HepG2 (cell line): ENCODE measurements at regions not wholly inside any gene's neighbourhood (a gene's known extent, or its start where the extent isn't known, plus 50 kb on each side); places are given as distances from the start of the nearest gene placed in this dataset.

Source experiments
- ATAC-seq: fragments of 200-7000 bp; cut with Tn5 transposase; 3 replicates; pipeline ENCODE4 v1.9.1; 2020; ENCODE audit warnings: mild to moderate bottlenecking, moderate library complexity
- BruUV-seq: library from RNA; stranded (reverse); fragments of 400-500 nt; replicated peaks from 2 replicates; lab custom pipeline; 2021; lab: Mats Ljungman, UMichigan
- CTCF ChIA-PET: fragments of 300-600 bp; formaldehyde crosslinking; extraction: SDS; loops from one replicate; lab custom pipeline; 2021; ENCODE audit warnings: low total read pairs, inconsistent platforms, low intra/inter-chr PET ratio; lab: Yijun Ruan, JAX
- POLR2A ChIA-PET: fragments of 350-600 bp; sonication (Branson Sonifier 250); formaldehyde crosslinking; loops from one replicate; lab custom pipeline; 2020; ENCODE audit warnings: antibody characterized with exemption, inconsistent platforms; lab: Yijun Ruan, JAX
- DNase-seq: peaks from one replicate; pipeline ENCODE4 v3.0.0-alpha.2; 2015; ENCODE audit warnings: low spot score
- FAIRE-seq: peaks from 3 replicates; lab custom pipeline; 2011; peaks lifted over from hg19 to GRCh38; lab: Jason Lieb, UNC
- H2AFZ ChIP-seq: one replicate; pipeline ENCODE4 v1.6.1; 2011; ENCODE audit warnings: low read length, inconsistent platforms
- H3K27ac ChIP-seq: fragments of 300-600 bp; 3 replicates; pipeline ENCODE4 v1.8.0; 2011; ENCODE audit warnings: mixed run types, mild to moderate bottlenecking, mixed read lengths, low read length, inconsistent platforms; ENCODE audit not compliant: insufficient read depth; ENCODE audit errors: extremely low read length
- H3K27me3 ChIP-seq, 2 experiments: fragments of 200-600 bp in 1 of 2; 2 replicates in 1 of 2; 3 replicates in 1 of 2; pipeline versions ENCODE4 v1.6.0 to v1.8.0; 2011; ENCODE audit warnings: low read length in 2 of 2, mild to moderate bottlenecking in 2 of 2, moderate library complexity in 2 of 2, inconsistent platforms in 1 of 2; ENCODE audit not compliant: insufficient read depth in 2 of 2, control insufficient read depth in 1 of 2
- H3K36me3 ChIP-seq, 2 experiments: fragments of 200-600 bp in 1 of 2; replicated peaks in 1 of 2; 2 replicates in 1 of 2; 3 replicates in 1 of 2; pipeline versions ENCODE4 v1.5.1 to v1.8.0; 2011; ENCODE audit warnings: low read length in 2 of 2, inconsistent platforms in 1 of 2; ENCODE audit not compliant: insufficient read depth in 2 of 2, control insufficient read depth in 1 of 2
- H3K4me1 ChIP-seq: 2 replicates; pipeline ENCODE4 v1.5.1; 2012; ENCODE audit warnings: low read length, inconsistent platforms; ENCODE audit not compliant: insufficient read depth
- H3K4me2 ChIP-seq: 2 replicates; pipeline ENCODE4 v1.6.0; 2011; ENCODE audit warnings: low read depth, low read length, inconsistent platforms
- H3K4me3 ChIP-seq, 3 experiments: fragments of 200-600 bp in 1 of 3; sonication (generic), shearing (Covaris generic) in 1 of 3; replicated peaks in 1 of 3; 2 replicates each; pipeline ENCODE4 v1.5.1; 2011 to 2016; ENCODE audit warnings: low read length in 3 of 3, inconsistent platforms in 2 of 3, low read depth in 2 of 3, mild to moderate bottlenecking in 2 of 3, control low read depth in 1 of 3, mixed read lengths in 1 of 3; ENCODE audit not compliant: insufficient read depth in 1 of 3
- H3K79me2 ChIP-seq: one replicate; pipeline ENCODE4 v1.6.1; 2011; ENCODE audit warnings: low read length, inconsistent platforms; ENCODE audit not compliant: insufficient read depth
- H3K9ac ChIP-seq: 2 replicates; pipeline ENCODE4 v1.6.0; 2011; ENCODE audit warnings: mild to moderate bottlenecking, low read depth, low read length, inconsistent platforms; ENCODE audit not compliant: insufficient read depth
- H3K9me3 ChIP-seq: 2 replicates; pipeline ENCODE4 v1.5.1; 2012; ENCODE audit warnings: mild to moderate bottlenecking, low read length
- H4K20me1 ChIP-seq: 2 replicates; pipeline ENCODE4 v1.6.0; 2011; ENCODE audit warnings: inconsistent platforms, mild to moderate bottlenecking, low read length, moderate library complexity; ENCODE audit not compliant: insufficient read depth
- FOXM1 ChIP-seq: sonication (generic); formaldehyde crosslinking; IDR thresholded peaks from 2 replicates; pipeline ENCODE4 v1.5.0; 2020; ENCODE audit warnings: missing genetic modification reagents
- HMG20A ChIP-seq: IDR thresholded peaks from 2 replicates; pipeline ENCODE4 v1.6.1; 2016; ENCODE audit warnings: borderline replicate concordance
- NCOR1 ChIP-seq: fragments of 200-600 bp; sonication (generic); IDR thresholded peaks from 2 replicates; pipeline ENCODE4 v1.7.0; 2017; ENCODE audit warnings: antibody characterized with exemption, low read length, borderline replicate concordance
- NFIC ChIP-seq: IDR thresholded peaks from 2 replicates; pipeline ENCODE4 v1.6.1; 2012; ENCODE audit warnings: mild to moderate bottlenecking, low read length, inconsistent platforms
- NFYB ChIP-seq: sonication (generic); formaldehyde crosslinking; IDR thresholded peaks from 2 replicates; pipeline ENCODE4 v1.4.0; 2020; ENCODE audit warnings: missing genetic modification reagents
- YEATS2 ChIP-seq: sonication (generic); formaldehyde crosslinking; IDR thresholded peaks from 2 replicates; pipeline ENCODE4 v1.4.0; 2020; ENCODE audit warnings: missing genetic modification reagents, borderline replicate concordance
- ZBTB7A ChIP-seq: sonication (generic); formaldehyde crosslinking; IDR thresholded peaks from 2 replicates; pipeline ENCODE4 v1.8.0; 2022; ENCODE audit warnings: mild to moderate bottlenecking, missing genetic modification reagents
- ZNF282 ChIP-seq: fragments of 450-650 bp; IDR thresholded peaks from 2 replicates; pipeline ENCODE4 v1.6.1; 2018; ENCODE audit not compliant: partially characterized antibody
- ZNF546 ChIP-seq: sonication (generic); formaldehyde crosslinking; conservative IDR thresholded peaks from 2 replicates; pipeline ENCODE4 v1.8.1; 2023; ENCODE audit warnings: mild to moderate bottlenecking, missing genetic modification reagents
- ZNF607 ChIP-seq: sonication (generic); formaldehyde crosslinking; IDR thresholded peaks from 2 replicates; pipeline ENCODE4 v1.5.1; 2020; ENCODE audit warnings: missing genetic modification reagents, mild to moderate bottlenecking, borderline replicate concordance
- ZSCAN9 ChIP-seq: IDR thresholded peaks from 2 replicates; pipeline ENCODE4 v1.6.1; 2016; ENCODE audit warnings: borderline replicate concordance
- WGBS: methylation state at CpG from one replicate; pipeline ENCODE4 v1.1.6; 2017; ENCODE audit warnings: low lambda C conversion rate; 5-methylcytosine and 5-hydroxymethylcytosine counted together
- in situ Hi-C: cut with HindIII; loops from 2 replicates; pipeline ENCODE4 v1.10.0; 2017; ENCODE audit warnings: low pct_unique_long_range_greater_than_20kb; ENCODE audit not compliant: extremely low pct_ligation_motif_present
- intact Hi-C: fragments of 100-400 bp; cut with micrococcal nuclease; formaldehyde crosslinking; loops from one replicate; pipeline ENCODE4 v1.10.0; 2022; ENCODE audit not compliant: unreplicated experiment
- TF ChIP-seq, protein P1 (sequence below): fragments of 450-650 bp; IDR thresholded peaks from 2 replicates; pipeline ENCODE4 v1.6.1; 2017

GRCh38 chr15:70531576-70531975 lies 231.8 kb downstream of the UACA start:
- ChIA-PET CTCF (no interaction called here), POLR2A (no interaction called here)
- TF ChIP-seq ZBTB7A, result no peak
- TF ChIP-seq ZSCAN9 (CRISPR knock-in tag), result no peak
- no peak for TF ChIP-seq ZNF607 (CRISPR knock-in tag)
- TF ChIP-seq NCOR1, result no peak
- no peak for TF ChIP-seq NFYB (CRISPR knock-in tag)
- no peak for TF ChIP-seq ZNF546 (CRISPR knock-in tag)
- TF ChIP-seq YEATS2 (CRISPR knock-in tag), result no peak
- no peak for TF ChIP-seq ZNF282
- no peak for TF ChIP-seq HMG20A
- TF ChIP-seq NFIC, result no peak
- TF ChIP-seq, protein P1, sequence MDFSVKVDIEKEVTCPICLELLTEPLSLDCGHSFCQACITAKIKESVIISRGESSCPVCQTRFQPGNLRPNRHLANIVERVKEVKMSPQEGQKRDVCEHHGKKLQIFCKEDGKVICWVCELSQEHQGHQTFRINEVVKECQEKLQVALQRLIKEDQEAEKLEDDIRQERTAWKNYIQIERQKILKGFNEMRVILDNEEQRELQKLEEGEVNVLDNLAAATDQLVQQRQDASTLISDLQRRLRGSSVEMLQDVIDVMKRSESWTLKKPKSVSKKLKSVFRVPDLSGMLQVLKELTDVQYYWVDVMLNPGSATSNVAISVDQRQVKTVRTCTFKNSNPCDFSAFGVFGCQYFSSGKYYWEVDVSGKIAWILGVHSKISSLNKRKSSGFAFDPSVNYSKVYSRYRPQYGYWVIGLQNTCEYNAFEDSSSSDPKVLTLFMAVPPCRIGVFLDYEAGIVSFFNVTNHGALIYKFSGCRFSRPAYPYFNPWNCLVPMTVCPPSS, result no peak
- TF ChIP-seq FOXM1 (CRISPR knock-in tag), result no peak
- Histone ChIP-seq H3K27ac (no peak overlapping the region), H3K9ac (no peak overlapping the region), H3K27me3 (peaks cover 0 to 8% of the 10 kb centered on the region in 2 experiments; a peak in 2 of 5 replicates), H3K4me2 (no peak overlapping the region), H3K4me1 (peaks cover 37% of the 10 kb centered on the region), H2AFZ (no peak overlapping the region), H4K20me1 (no peaks in the 10 kb centered on the region), H3K4me3 (no peak overlapping the region), H3K36me3 (no peaks in the 10 kb centered on the region), H3K79me2 (no peaks in the 10 kb centered on the region), H3K9me3 (no peaks in the 10 kb centered on the region)
- 64% methylated on average over 2 of the region's 2 CpGs for WGBS
- no peak for FAIRE-seq
- intact Hi-C loops (no loop called here), in situ Hi-C loops (no loop called here)
- DNase-seq, result no peak
- no peak for ATAC-seq
- BruUV-seq, result no TSS peak
